HPDE6-E6E7 (cell line): ENCODE measurements at regions not wholly inside any gene's neighbourhood (a gene's known extent, or its start where the extent isn't known, plus 50 kb on each side); places are given as distances from the start of the nearest gene placed in this dataset.
"Not testable (repeated sequence)": the region's sequence is repeated elsewhere in the genome, so short reads cannot be mapped to it uniquely, and the experiment has no call there.

ENCODE experiments used
- DNase-seq: peaks from one replicate; pipeline ENCODE4 v3.0.0; 2011; ENCODE audit warnings: missing footprints; ENCODE audit errors: extremely low spot score

DNA sequence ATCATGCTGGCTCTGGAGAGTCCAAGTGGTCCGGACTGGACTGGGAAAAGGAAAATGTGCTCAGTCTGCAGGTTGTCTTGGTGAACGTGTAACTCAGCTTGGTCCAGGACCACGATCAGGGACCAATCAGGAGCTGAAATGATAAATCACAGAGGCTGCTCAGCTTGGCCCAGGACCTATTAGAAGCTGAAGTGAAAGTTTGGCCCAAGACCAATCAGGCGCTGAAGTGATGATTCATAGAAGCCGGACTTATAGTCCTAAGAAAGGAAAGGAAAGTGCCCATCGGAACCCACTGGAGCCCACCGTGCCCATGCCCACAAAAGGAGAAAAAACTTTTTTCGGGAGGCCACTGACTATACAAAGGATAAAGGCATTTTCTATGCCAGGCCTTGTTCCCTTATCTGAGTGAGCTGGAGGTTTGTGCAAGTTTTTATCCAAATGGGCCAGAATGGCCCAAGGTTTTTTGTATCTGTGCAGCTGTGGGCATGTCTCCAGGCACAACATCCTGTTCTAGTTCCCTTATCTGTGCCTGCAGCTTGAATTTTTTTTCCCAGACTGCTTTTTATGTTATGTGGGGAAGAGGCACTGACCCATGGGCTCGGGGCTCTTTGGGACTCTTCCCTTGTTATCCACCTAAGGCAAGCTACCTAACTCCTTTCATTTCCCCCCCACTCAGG lies 194.4 kb downstream of the FAM133A start:
- DNase-seq = no peak

DNA sequence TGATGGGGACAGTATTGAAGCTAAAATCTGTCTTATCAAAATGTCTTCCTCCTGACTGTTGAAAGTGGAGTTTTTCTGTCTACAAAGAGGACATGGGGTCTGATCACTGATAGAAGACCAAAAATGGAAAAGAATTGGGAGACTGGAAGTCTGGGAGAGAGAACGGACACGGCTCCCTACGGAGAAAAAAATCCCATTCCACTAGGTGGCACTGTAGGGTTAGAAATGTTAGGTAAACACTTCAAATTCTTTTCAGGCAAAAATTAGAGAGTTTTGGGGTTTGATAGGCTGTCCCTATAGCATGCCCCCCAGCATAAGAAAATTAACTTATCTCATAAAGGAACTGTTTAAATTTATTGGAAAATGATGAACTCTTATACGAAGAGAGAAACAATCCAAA lies 200.5 kb downstream of the FAM133A start:
- DNase-seq = peak; percentile 0

DNA sequence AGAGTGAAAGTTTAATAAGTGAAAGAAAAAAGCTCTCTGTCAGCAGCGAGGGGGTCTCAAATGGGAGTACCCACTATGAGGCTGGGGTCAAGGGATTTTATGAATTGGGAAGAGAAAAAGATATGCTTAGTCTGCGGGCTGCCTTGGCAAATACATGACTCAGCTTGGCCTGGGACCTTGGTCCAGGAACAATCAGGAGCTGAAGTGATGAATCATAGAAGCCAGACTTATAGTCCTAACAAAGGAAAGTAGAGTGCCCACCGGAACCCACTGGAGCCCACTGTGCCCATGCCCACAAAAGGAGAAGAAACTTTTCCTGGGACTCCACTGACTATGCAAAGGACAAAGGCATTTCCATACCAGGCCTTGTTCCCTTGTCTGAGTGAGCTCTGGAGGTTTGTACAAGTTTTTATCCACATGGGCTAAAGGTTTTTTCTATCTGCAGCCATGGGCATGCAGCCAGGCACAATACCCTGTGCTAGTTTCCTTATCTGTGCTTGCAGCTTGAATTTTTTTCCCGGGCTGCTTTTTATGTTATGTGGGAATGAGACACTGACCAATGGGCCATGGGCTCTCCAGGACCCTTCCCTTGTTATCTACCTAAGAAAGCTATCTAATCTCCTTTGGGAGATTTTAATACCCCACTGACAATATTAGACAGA lies 201.7 kb downstream of the FAM133A start:
- DNase-seq = no peak

DNA sequence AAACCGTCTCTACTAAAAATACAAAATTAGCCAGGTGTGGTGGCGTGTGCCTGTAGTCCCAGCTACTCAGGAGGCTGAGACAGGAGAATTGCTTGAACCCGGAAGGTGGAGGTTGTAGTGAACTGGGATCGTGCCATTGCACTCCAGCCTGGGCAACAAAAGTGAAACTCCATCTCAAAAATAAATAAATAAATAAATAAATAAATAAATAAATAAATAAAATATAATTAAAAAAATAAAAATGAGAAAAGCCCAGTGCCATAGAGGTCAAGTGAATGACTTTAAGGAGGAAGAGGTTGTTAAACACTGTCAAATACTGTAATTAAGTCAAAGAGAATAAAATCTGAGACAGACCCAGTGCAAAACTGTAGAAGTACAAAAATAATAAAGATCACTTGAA lies 247.0 kb downstream of the FAM133A start:
- not testable (repeated sequence) for DNase-seq

DNA sequence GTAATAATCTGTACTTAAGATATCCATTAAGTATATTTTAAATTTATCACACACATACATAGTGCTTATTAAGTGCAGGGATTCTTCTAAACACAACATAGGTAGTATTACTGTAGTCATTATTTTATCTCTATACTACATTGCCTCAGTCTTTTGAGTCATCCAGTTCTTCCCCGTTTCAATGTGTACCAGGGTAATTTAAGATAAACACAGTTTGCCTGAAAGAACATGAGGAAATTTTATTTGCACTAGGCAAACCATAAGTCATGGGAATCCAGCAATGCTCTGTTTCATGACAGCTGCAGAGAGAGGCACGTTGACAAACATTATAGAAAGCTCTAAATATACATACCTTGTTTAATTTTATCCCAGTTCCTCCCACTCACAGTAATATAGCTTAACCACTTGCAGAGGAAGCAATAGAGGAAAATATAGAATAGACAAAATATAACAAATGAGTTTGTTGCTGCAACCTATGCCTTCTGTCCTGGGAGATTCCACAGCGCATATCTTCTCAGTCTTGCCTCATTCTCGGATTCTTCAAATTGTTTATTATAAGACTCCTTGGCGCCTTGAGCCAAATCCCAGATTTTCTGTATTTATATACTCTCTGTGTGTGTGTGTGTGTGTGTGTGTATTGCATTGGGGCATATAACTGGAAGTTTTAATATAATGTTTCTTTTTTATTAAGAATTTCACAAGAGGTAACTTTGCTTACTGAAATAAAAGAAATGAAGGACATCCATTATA lies 258.6 kb downstream of the FAM133A start:
- DNase-seq = no peak

DNA sequence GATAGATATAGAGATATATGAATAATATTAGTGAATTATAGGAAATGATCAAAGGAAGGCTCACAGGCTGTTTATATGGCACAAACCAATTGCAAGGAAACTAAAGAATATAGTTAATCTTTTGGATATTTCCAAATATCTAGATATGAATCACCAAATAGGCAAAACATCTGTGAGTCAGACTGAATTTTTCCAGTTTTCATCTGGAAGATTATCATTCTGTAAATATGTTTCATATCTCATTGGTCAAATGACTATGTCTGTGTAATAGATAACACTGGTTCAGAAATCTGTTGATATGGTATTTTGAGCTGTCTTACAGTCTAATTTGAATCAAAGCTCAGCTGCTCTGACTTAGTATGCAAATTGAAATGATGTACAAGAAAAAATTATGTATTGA lies 303.6 kb downstream of the FAM133A start:
- no peak for DNase-seq

DNA sequence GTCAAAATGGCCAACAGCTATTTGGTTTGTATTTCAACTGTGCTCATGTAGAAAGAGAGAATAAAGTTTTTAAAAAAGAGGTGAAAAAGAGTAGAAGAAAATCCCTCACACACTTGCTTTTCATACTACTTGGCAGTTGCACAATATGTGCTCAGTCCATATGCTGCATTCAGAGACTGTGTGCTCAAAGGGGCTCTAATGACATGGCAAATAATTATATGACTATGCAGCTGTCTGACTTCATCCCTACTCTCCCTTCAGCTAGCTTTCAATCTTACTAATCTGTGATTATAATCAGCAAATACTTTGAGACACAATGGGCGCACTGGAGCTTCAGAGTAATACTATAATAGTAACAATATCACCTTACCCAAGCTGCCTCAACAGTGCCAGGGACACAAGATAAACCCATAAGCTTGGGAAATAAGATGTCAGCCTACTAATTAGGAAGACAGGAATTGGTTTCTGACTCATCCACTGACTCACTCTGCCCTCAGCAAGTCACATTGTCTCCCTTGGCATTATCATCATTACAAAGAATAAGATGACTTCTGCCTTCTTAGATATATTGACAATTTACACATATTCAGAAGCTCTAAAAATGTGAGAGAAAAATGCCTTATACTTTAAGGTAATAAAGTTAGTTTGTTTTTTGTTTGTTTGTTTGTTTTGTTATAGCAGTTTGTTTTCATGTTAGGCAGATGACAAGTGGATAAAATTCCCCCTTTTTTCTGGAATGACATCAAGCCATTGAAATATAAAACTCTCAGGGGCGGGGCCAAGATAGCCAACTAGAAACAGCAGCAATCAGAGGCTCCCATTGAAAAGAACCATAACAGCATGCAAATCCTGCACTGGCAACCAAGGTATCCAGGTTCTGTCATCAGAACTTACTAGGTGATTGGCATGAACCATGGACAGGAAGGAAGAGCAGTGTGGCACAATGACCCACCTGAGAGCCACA lies 311.6 kb downstream of the FAM133A start:
- DNase-seq = peak; percentile 4
